ENCODE measurements at regions not wholly inside any gene's neighbourhood (a gene's known extent, or its start where the extent isn't known, plus 50 kb on each side); places are given as distances from the start of the nearest gene placed in this dataset.

GRCh38 chr1:53400761-53401674 is 58.2 kb upstream of the DMRTB1 start:
- Mint-ChIP-seq H3K36me3 (no peaks in the 10 kb centered on the region), H3K4me1 (no peaks in the 10 kb centered on the region), H3K27ac (peak overlapping the region in 3 of 8 donors; percentile 19 to 52 (median 20)), H3K9me3 (no peaks in the 10 kb centered on the region), H3K4me3 (no peak overlapping the region), H3K27me3 (peaks cover 1 to 3% of the 10 kb centered on the region in 2 donors)
- DNase-seq = no peak
- CTCF ChIA-PET = interaction anchor here (3.7 to 15.0 kb wide), 2 partner anchors 8 to 121 kb away, joined by 17 to 151 read pairs; no protein-coding TSS in a partner anchor
- Histone ChIP-seq H3K27ac (ENCODE audit: low read depth, low read length) (no peak overlapping the region), H3K36me3 (ENCODE audit: insufficient read depth, low read length) (no peaks in the 10 kb centered on the region), H3K4me3 (ENCODE audit: low read length) (no peak overlapping the region), H3K4me1 (ENCODE audit: insufficient read depth, low read length) (no peaks in the 10 kb centered on the region), H3K27me3 (ENCODE audit: insufficient read depth, low read length, poor library complexity, severe bottlenecking) (no peaks in the 10 kb centered on the region), H3K9me3 (ENCODE audit: low read length) (no peaks in the 10 kb centered on the region)
- POLR2A ChIA-PET = no interaction called here

- Histone ChIP-seq H3K4me1 (ENCODE audit: insufficient read depth, low read length) (no peaks in the 10 kb centered on the region), H3K4me3 (ENCODE audit: low read length) (no peak overlapping the region), H3K9me3 (ENCODE audit: low read length) (no peaks in the 10 kb centered on the region), H3K27ac (ENCODE audit: low read depth, low read length) (no peak overlapping the region), H3K36me3 (ENCODE audit: insufficient read depth, low read length) (no peaks in the 10 kb centered on the region), H3K27me3 (ENCODE audit: insufficient read depth, low read length, poor library complexity, severe bottlenecking) (no peaks in the 10 kb centered on the region)
- Mint-ChIP-seq H3K27me3 (peaks cover 1 to 3% of the 10 kb centered on the region in 2 donors), H3K9me3 (no peaks in the 10 kb centered on the region), H3K27ac (peak overlapping the region in 1 of 8 donors; percentile 52), H3K4me3 (no peak overlapping the region), H3K36me3 (no peaks in the 10 kb centered on the region), H3K4me1 (peaks cover 2 to 5% (median 4%) of the 10 kb centered on the region in 3 donors)
- no peak for DNase-seq
- ChIA-PET POLR2A (no interaction called here), CTCF (interaction anchor here (2.5 to 3.7 kb wide), 3 partner anchors 9 to 124 kb away, joined by 8 to 17 read pairs (median 12); no protein-coding TSS in a partner anchor)
Observed at GRCh38 chr1:53401813-53402745, 57.1 kb upstream of the DMRTB1 start.

GRCh38 chr1:53402891-53403655 is 56.1 kb upstream of the DMRTB1 start:
- ChIA-PET CTCF (interaction anchor here (1.1 to 3.7 kb wide), 5 partner anchors 8 to 125 kb away, joined by 3 to 17 read pairs (median 8); no protein-coding TSS in a partner anchor), POLR2A (interaction anchor here (1.2 kb wide), 1 partner anchor 11 kb away, joined by 3 read pairs; no protein-coding TSS in a partner anchor)
- no peaks in the 10 kb centered on the region for H3K9me3 ChIP-seq (ENCODE audit: low read length)
- DNase-seq = no peak
- H3K36me3 ChIP-seq (ENCODE audit: insufficient read depth, low read length) = no peaks in the 10 kb centered on the region
- H3K4me1 Mint-ChIP-seq = peaks cover 8 to 14% (median 13%) of the 10 kb centered on the region in 3 donors
- H3K4me3 Mint-ChIP-seq = no peak overlapping the region
- H3K27ac ChIP-seq (ENCODE audit: low read depth, low read length) = no peak overlapping the region
- H3K4me1 ChIP-seq (ENCODE audit: insufficient read depth, low read length) = peaks cover 3% of the 10 kb centered on the region
- no peaks in the 10 kb centered on the region for H3K36me3 Mint-ChIP-seq
- peak overlapping the region in 1 of 8 donors; percentile 93 for H3K27ac Mint-ChIP-seq
- no peaks in the 10 kb centered on the region for H3K27me3 ChIP-seq (ENCODE audit: insufficient read depth, low read length, poor library complexity, severe bottlenecking)
- H3K9me3 Mint-ChIP-seq = no peaks in the 10 kb centered on the region
- peaks cover 1 to 3% of the 10 kb centered on the region in 2 donors for H3K27me3 Mint-ChIP-seq
- H3K4me3 ChIP-seq (ENCODE audit: low read length) = no peak overlapping the region

- Mint-ChIP-seq H3K36me3 (no peaks in the 10 kb centered on the region), H3K27me3 (peaks cover 1 to 3% of the 10 kb centered on the region in 2 donors), H3K27ac (peak overlapping the region in 1 of 8 donors; percentile 15), H3K4me3 (no peak overlapping the region), H3K9me3 (no peaks in the 10 kb centered on the region), H3K4me1 (peaks cover 24 to 33% (median 30%) of the 10 kb centered on the region in 3 donors)
- H3K36me3 ChIP-seq (ENCODE audit: insufficient read depth, low read length) = no peaks in the 10 kb centered on the region
- H3K27ac ChIP-seq (ENCODE audit: low read depth, low read length) = no peak overlapping the region
- no peaks in the 10 kb centered on the region for H3K9me3 ChIP-seq (ENCODE audit: low read length)
- peaks cover 30% of the 10 kb centered on the region for H3K4me1 ChIP-seq (ENCODE audit: insufficient read depth, low read length)
- POLR2A ChIA-PET = no interaction called here
- H3K27me3 ChIP-seq (ENCODE audit: insufficient read depth, low read length, poor library complexity, severe bottlenecking) = no peaks in the 10 kb centered on the region
- CTCF ChIA-PET = interaction anchor here (0.6 to 2.1 kb wide), 3 partner anchors 8 to 127 kb away, joined by 3 to 9 read pairs (median 3); no protein-coding TSS in a partner anchor
- no peak for DNase-seq
- no peak overlapping the region for H3K4me3 ChIP-seq (ENCODE audit: low read length)
Observed at GRCh38 chr1:53405737-53406136, 53.5 kb upstream of the DMRTB1 start.

GRCh38 chr1:53406551-53407235 is 52.5 kb upstream of the DMRTB1 start:
- H3K36me3 Mint-ChIP-seq = no peaks in the 10 kb centered on the region
- H3K4me1 ChIP-seq (ENCODE audit: insufficient read depth, low read length) = peaks cover 40% of the 10 kb centered on the region
- POLR2A ChIA-PET = no interaction called here
- peaks cover 31 to 42% (median 39%) of the 10 kb centered on the region in 3 donors for H3K4me1 Mint-ChIP-seq
- no peaks in the 10 kb centered on the region for H3K27me3 ChIP-seq (ENCODE audit: insufficient read depth, low read length, poor library complexity, severe bottlenecking)
- H3K27ac Mint-ChIP-seq = peak overlapping the region; percentile 76 to 97 (median 92)
- no peak overlapping the region for H3K4me3 Mint-ChIP-seq
- no peaks in the 10 kb centered on the region for H3K36me3 ChIP-seq (ENCODE audit: insufficient read depth, low read length)
- H3K9me3 Mint-ChIP-seq = no peaks in the 10 kb centered on the region
- H3K9me3 ChIP-seq (ENCODE audit: low read length) = no peaks in the 10 kb centered on the region
- H3K4me3 ChIP-seq (ENCODE audit: low read length) = no peak overlapping the region
- CTCF ChIA-PET = interaction anchor here (1.5 to 2.1 kb wide), 2 partner anchors 13 to 128 kb away, joined by 5 to 9 read pairs; no protein-coding TSS in a partner anchor
- no peak for DNase-seq
- no peak overlapping the region for H3K27ac ChIP-seq (ENCODE audit: low read depth, low read length)
- H3K27me3 Mint-ChIP-seq = peaks cover 0 to 1% of the 10 kb centered on the region in 2 donors

GRCh38 chr1:53408013-53408754 is 51.0 kb upstream of the DMRTB1 start:
- Mint-ChIP-seq H3K27ac (peak overlapping the region; percentile 86 to 97 (median 93)), H3K4me1 (peaks cover 46 to 57% (median 54%) of the 10 kb centered on the region in 3 donors), H3K9me3 (no peaks in the 10 kb centered on the region), H3K36me3 (no peaks in the 10 kb centered on the region), H3K4me3 (peak overlapping the region in 3 of 7 donors; percentile 25 to 79 (median 39)), H3K27me3 (peaks cover 0 to 1% of the 10 kb centered on the region in 2 donors)
- Histone ChIP-seq H3K27ac (ENCODE audit: low read depth, low read length) (peak overlapping the region; percentile 55), H3K27me3 (ENCODE audit: insufficient read depth, low read length, poor library complexity, severe bottlenecking) (no peaks in the 10 kb centered on the region), H3K9me3 (ENCODE audit: low read length) (no peaks in the 10 kb centered on the region), H3K4me3 (ENCODE audit: low read length) (no peak overlapping the region), H3K36me3 (ENCODE audit: insufficient read depth, low read length) (no peaks in the 10 kb centered on the region), H3K4me1 (ENCODE audit: insufficient read depth, low read length) (peaks cover 55% of the 10 kb centered on the region)
- ChIA-PET POLR2A (interaction anchor here (0.6 to 1.4 kb wide), 2 partner anchors 17 to 81 kb away, joined by 3 to 8 read pairs; partner anchors contain the start of gene LRP8), CTCF (interaction anchor here (1.3 to 1.4 kb wide), 2 partner anchors 12 to 65 kb away, joined by 4 read pairs; no protein-coding TSS in a partner anchor)
- no peak for DNase-seq
